Smooth muscle cell (in vitro differentiated cells): ENCODE measurements at regions not wholly inside any gene's neighbourhood (a gene's known extent, or its start where the extent isn't known, plus 50 kb on each side); places are given as distances from the start of the nearest gene placed in this dataset.

Source experiments
- DNase-seq: peaks from one replicate; lab custom pipeline; 2025; ENCODE audit not compliant: unreplicated experiment; lab: John Stamatoyannopoulos, UW
- H2AFZ ChIP-seq: fragments of 200-600 bp; sonication (generic); 2 replicates; pipeline ENCODE4 v1.6.0; 2016; ENCODE audit warnings: antibody characterized with exemption, low read depth, mild to moderate bottlenecking
- H3F3A ChIP-seq: fragments of 200-600 bp; sonication (generic); 2 replicates; pipeline ENCODE4 v1.6.0; 2017; ENCODE audit warnings: antibody characterized with exemption, low read depth
- H3K27ac ChIP-seq: fragments of 200-600 bp; sonication (generic); 2 replicates; pipeline ENCODE4 v1.5.1; 2016; ENCODE audit warnings: low read depth, mild to moderate bottlenecking
- H3K27me3 ChIP-seq: fragments of 200-600 bp; sonication (generic); 2 replicates; pipeline ENCODE4 v1.6.1; 2016; ENCODE audit warnings: low read depth, mild to moderate bottlenecking
- H3K36me3 ChIP-seq: fragments of 200-600 bp; sonication (generic); 2 replicates; pipeline ENCODE4 v1.5.1; 2016; ENCODE audit warnings: low read depth
- H3K4me1 ChIP-seq: fragments of 200-600 bp; sonication (generic); 2 replicates; pipeline ENCODE4 v1.5.1; 2016; ENCODE audit warnings: low read depth
- H3K4me2 ChIP-seq: fragments of 200-600 bp; sonication (generic); 2 replicates; pipeline ENCODE4 v1.6.0; 2016; ENCODE audit warnings: mild to moderate bottlenecking
- H3K4me3 ChIP-seq: fragments of 200-600 bp; sonication (generic); 2 replicates; pipeline ENCODE4 v1.5.1; 2016; ENCODE audit warnings: mild to moderate bottlenecking
- H3K79me2 ChIP-seq: fragments of 200-600 bp; sonication (generic); 2 replicates; pipeline ENCODE4 v1.6.0; 2016; ENCODE audit warnings: low read depth, mild to moderate bottlenecking
- H3K9ac ChIP-seq: fragments of 200-600 bp; sonication (generic); 2 replicates; pipeline ENCODE4 v1.6.0; 2016; ENCODE audit warnings: low read depth
- H3K9me3 ChIP-seq: fragments of 200-600 bp; sonication (generic); replicated peaks from 2 replicates; pipeline ENCODE4 v1.5.1; 2016; ENCODE audit warnings: low read depth
- H4K20me1 ChIP-seq: fragments of 200-600 bp; sonication (generic); 2 replicates; pipeline ENCODE4 v1.6.0; 2016; ENCODE audit warnings: low read depth
- WGBS: methylation state at CpG from one replicate; pipeline ENCODE4 v1.1.7; 2016; ENCODE audit warnings: low lambda C conversion rate; 5-methylcytosine and 5-hydroxymethylcytosine counted together
- TF ChIP-seq, protein P1 (sequence below): fragments of 200-600 bp; sonication (generic); IDR thresholded peaks from 2 replicates; pipeline ENCODE4 v1.5.1; 2017; ENCODE audit warnings: borderline replicate concordance, mild to moderate bottlenecking, antibody characterized with exemption; ENCODE audit not compliant: insufficient read depth, poor library complexity, severe bottlenecking

DNA sequence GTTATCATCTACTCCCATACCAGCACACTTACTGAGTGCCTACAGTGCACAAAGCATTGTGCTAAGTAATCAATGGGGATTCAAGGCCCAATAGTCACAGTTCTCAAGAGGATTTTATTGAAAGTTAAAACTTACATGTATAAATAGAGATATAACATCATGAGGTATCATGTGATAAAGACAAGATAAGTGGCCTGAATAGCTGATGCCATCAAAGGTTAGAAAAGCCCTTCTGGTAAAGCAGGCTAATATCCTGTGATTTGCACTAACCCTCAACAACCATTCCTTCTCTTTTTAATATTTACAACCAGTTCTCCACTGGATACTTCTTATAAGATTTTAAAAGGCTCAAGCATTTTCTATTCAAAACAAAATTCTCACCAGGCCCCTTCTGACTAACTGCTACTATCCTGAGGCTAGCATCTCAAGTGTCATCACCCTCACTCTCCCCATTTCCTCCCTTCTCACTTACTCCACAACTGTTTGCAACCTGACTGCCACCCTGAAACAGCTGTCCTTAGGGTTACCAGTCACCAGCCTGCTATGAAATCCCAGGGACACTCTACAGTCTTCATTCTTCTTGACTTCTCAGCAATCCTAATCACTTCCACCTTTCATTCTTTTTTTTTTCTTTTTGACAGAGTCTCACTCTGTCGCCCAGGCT lies 377.9 kb downstream of the ENC1 start:
- Histone ChIP-seq H3K79me2 (no peaks in the 10 kb centered on the region), H3F3A (peaks cover 10% of the 10 kb centered on the region), H2AFZ (no peak overlapping the region), H3K36me3 (no peaks in the 10 kb centered on the region), H4K20me1 (no peaks in the 10 kb centered on the region), H3K4me1 (peaks cover 14% of the 10 kb centered on the region), H3K27me3 (no peaks in the 10 kb centered on the region), H3K4me2 (no peak overlapping the region), H3K9ac (no peak overlapping the region), H3K9me3 (no peaks in the 10 kb centered on the region), H3K4me3 (no peak overlapping the region), H3K27ac (no peak overlapping the region)
- 95% methylated on average over 1 of the region's 1 CpG for WGBS
- TF ChIP-seq, protein P1, sequence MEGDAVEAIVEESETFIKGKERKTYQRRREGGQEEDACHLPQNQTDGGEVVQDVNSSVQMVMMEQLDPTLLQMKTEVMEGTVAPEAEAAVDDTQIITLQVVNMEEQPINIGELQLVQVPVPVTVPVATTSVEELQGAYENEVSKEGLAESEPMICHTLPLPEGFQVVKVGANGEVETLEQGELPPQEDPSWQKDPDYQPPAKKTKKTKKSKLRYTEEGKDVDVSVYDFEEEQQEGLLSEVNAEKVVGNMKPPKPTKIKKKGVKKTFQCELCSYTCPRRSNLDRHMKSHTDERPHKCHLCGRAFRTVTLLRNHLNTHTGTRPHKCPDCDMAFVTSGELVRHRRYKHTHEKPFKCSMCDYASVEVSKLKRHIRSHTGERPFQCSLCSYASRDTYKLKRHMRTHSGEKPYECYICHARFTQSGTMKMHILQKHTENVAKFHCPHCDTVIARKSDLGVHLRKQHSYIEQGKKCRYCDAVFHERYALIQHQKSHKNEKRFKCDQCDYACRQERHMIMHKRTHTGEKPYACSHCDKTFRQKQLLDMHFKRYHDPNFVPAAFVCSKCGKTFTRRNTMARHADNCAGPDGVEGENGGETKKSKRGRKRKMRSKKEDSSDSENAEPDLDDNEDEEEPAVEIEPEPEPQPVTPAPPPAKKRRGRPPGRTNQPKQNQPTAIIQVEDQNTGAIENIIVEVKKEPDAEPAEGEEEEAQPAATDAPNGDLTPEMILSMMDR, result no peak
- DNase-seq, result no peak

- H2AFZ ChIP-seq, result peak overlapping the region; percentile 63
- H3K4me2 ChIP-seq, result no peak overlapping the region
- H4K20me1 ChIP-seq, result no peaks in the 10 kb centered on the region
- peaks cover 12% of the 10 kb centered on the region for H3F3A ChIP-seq
- WGBS, result 78% methylated on average over 3 of the region's 3 CpGs
- H3K36me3 ChIP-seq, result no peaks in the 10 kb centered on the region
- H3K27ac ChIP-seq, result no peak overlapping the region
- H3K4me3 ChIP-seq, result no peak overlapping the region
- H3K4me1 ChIP-seq, result peaks cover 21% of the 10 kb centered on the region
- TF ChIP-seq, protein P1, result no peak
- H3K9ac ChIP-seq, result no peak overlapping the region
- no peaks in the 10 kb centered on the region for H3K79me2 ChIP-seq
- no peaks in the 10 kb centered on the region for H3K27me3 ChIP-seq
- DNase-seq, result no peak
- H3K9me3 ChIP-seq, result no peaks in the 10 kb centered on the region
Measured at GRCh38 chr5:74261866-74262265, 378.7 kb downstream of the ENC1 start.

DNA sequence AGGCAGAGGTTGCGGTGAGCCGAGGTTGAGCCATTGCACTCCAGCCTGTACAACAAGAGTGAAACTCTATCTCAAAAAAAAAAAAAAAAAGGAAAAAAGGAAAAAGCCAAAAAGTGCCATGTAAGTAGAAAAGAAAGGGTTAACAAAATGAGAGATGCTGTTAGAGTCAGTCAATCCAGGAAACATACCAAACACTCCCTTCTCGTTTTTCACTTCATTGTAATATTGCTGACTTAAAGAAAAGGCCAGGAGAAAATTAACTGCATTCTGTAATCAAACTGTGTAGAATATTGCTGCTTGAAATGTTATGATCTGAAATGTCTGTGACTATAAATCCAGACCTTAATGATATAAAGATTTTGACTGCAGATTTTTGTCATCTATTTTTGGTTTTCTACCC lies 379.1 kb downstream of the ENC1 start:
- H3K9ac ChIP-seq, result no peak overlapping the region
- H3K4me2 ChIP-seq, result no peak overlapping the region
- no peak overlapping the region for H3K27ac ChIP-seq
- TF ChIP-seq, protein P1, result no peak
- H2AFZ ChIP-seq, result peak overlapping the region; percentile 63
- no peaks in the 10 kb centered on the region for H3K9me3 ChIP-seq
- peaks cover 12% of the 10 kb centered on the region for H3F3A ChIP-seq
- 41% methylated on average over 2 of the region's 3 CpGs for WGBS
- no peaks in the 10 kb centered on the region for H4K20me1 ChIP-seq
- no peaks in the 10 kb centered on the region for H3K36me3 ChIP-seq
- no peaks in the 10 kb centered on the region for H3K27me3 ChIP-seq
- H3K4me1 ChIP-seq, result peaks cover 21% of the 10 kb centered on the region
- no peak overlapping the region for H3K4me3 ChIP-seq
- no peaks in the 10 kb centered on the region for H3K79me2 ChIP-seq
- DNase-seq, result no peak

DNA sequence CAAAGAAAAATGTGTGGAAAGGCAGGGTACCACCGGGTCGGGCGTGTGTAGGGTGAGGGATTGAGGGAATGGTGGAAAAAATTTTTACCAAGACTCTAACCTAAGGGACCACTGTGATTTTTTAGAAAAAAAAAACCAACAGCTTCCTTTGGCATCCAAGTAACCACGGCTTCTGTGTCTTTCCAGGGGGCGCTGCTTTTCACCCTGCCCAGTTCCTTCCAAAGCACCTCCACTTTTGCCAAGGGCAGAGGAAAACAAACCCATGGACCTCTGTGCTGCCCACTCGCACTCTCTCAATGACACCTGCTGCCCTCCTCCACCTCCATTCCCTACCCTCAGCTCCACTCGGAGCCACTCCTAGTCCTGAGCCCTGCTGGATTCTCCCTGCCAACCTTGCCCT lies 381.0 kb downstream of the ENC1 start:
- H3K9me3 ChIP-seq, result no peaks in the 10 kb centered on the region
- H3F3A ChIP-seq, result peaks cover 12% of the 10 kb centered on the region
- H3K4me1 ChIP-seq, result peaks cover 21% of the 10 kb centered on the region
- H3K27ac ChIP-seq, result no peak overlapping the region
- no peak overlapping the region for H2AFZ ChIP-seq
- no peaks in the 10 kb centered on the region for H3K27me3 ChIP-seq
- no peak for DNase-seq
- TF ChIP-seq, protein P1, result no peak
- H3K4me3 ChIP-seq, result no peak overlapping the region
- H3K4me2 ChIP-seq, result no peak overlapping the region
- H3K79me2 ChIP-seq, result no peaks in the 10 kb centered on the region
- no peaks in the 10 kb centered on the region for H4K20me1 ChIP-seq
- no peak overlapping the region for H3K9ac ChIP-seq
- 98% methylated on average over 7 of the region's 7 CpGs for WGBS
- no peaks in the 10 kb centered on the region for H3K36me3 ChIP-seq
